GM13976 (cell line): ENCODE measurements at regions not wholly inside any gene's neighbourhood (a gene's known extent, or its start where the extent isn't known, plus 50 kb on each side); places are given as distances from the start of the nearest gene placed in this dataset.

Experiments used
- DNase-seq: peaks from one replicate; pipeline ENCODE4 v3.0.0; 2012; ENCODE audit warnings: low spot score
- in situ Hi-C: fragments of 300-500 bp; cut with MboI; formaldehyde crosslinking; loops from one replicate; pipeline ENCODE4 v1.12.0; 2022; ENCODE audit warnings: low sequenced_read_pairs, mixed read lengths, inconsistent platforms; ENCODE audit not compliant: unreplicated experiment
- TF ChIP-seq, protein P1 (sequence below): IDR thresholded peaks from 2 replicates; pipeline ENCODE4 v1.5.1; 2012; ENCODE audit warnings: borderline replicate concordance, mild to moderate bottlenecking; ENCODE audit not compliant: insufficient read depth; ENCODE audit errors: extremely low read depth, missing control alignments, control extremely low read depth

GRCh38 chr18:55092166-55092565 lies 132.9 kb upstream of the CCDC68 start:
- TF ChIP-seq, protein P1, sequence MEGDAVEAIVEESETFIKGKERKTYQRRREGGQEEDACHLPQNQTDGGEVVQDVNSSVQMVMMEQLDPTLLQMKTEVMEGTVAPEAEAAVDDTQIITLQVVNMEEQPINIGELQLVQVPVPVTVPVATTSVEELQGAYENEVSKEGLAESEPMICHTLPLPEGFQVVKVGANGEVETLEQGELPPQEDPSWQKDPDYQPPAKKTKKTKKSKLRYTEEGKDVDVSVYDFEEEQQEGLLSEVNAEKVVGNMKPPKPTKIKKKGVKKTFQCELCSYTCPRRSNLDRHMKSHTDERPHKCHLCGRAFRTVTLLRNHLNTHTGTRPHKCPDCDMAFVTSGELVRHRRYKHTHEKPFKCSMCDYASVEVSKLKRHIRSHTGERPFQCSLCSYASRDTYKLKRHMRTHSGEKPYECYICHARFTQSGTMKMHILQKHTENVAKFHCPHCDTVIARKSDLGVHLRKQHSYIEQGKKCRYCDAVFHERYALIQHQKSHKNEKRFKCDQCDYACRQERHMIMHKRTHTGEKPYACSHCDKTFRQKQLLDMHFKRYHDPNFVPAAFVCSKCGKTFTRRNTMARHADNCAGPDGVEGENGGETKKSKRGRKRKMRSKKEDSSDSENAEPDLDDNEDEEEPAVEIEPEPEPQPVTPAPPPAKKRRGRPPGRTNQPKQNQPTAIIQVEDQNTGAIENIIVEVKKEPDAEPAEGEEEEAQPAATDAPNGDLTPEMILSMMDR, result no peak
- in situ Hi-C loops, result no loop called here
- no peak for DNase-seq

DNA sequence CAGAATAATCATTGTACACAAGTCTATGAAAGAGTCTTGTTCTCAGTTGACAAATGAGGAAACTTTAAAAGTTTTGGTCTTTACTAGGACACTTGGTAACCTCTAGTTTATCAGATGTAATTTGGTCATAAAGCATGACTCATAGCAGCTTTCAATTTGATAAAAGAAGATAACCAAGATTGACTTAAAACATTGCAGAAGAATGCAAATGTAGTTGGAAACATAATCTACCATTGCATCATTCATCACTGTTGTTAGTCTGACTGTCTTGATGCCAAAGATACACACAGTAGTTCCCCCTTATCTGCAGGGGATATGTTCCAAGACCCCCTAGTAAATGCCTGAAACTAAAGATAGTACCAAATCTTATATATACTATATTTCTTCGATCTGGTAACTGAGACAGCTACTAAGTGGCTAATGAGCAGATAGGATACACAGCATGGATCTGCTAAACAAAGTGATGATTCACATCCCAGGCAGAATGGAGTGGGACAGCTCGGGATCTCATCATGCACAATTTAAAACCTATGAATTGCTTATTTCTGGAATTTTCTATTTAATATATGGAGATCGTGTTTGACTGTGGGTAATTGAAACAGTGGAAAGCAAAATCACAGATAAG lies 131.4 kb upstream of the CCDC68 start:
- no peak for DNase-seq
- in situ Hi-C loops, result no loop called here
- TF ChIP-seq, protein P1, result no peak

DNA sequence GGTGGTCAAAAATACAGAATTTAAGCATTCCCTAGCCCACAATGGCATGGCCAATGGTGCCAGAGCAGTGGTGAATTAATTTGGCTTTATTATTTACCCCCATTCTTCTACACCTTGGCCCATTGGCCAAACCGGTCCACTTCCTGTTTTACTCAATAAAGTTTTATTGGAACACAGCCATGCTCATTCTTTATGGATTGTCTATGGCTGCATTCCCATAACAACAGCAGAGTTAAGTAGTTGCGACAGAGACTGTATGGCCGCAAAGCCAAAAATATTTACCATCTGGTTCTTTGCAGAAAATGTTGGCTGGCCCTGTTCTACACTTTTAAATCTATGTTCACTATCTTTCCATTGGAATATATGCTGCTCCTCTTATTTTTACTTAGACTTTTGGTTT lies 130.3 kb upstream of the CCDC68 start:
- no peak for DNase-seq
- TF ChIP-seq, protein P1, result no peak
- in situ Hi-C loops, result no loop called here

DNA sequence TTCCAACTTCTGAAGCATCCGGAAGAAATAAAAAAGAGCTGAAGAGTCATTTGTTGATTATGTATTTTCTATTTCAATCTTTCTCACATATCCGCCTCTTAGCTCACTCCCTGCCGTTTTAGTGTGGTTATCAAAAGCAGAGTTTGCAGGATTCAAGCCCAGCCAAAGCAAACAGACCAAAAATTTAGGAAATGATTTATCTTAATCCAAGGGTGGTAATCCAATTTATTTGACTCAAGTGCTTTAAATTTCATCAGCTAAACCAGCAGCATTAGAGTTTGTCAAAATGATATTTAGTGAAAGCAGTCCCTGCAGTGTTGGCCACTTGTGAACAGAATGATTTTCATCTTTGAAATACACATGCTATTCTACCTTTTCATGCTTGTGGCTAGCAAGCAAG lies 129.3 kb upstream of the CCDC68 start:
- in situ Hi-C loops, result no loop called here
- no peak for DNase-seq
- TF ChIP-seq, protein P1, result no peak

DNA sequence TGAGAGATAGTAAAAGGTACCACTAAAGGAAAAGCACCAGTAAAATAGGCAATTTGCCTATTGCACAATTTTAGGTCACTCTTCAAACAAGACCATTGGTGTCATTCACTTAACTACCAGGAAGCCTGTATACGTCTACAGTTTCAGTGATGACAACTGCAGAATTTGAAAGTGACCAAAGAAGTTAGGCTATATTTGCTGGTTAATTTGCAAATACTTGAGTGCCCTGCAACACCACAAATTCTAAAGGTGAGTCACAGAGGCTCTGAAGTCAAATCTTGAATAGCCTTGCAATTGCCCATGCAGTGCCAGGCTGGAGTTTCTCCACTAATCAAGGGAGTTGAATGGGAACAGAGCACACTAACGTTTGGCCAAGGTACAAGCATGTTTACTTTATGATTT lies 128.7 kb upstream of the CCDC68 start:
- no peak for DNase-seq
- TF ChIP-seq, protein P1, result no peak
- in situ Hi-C loops, result no loop called here

DNA sequence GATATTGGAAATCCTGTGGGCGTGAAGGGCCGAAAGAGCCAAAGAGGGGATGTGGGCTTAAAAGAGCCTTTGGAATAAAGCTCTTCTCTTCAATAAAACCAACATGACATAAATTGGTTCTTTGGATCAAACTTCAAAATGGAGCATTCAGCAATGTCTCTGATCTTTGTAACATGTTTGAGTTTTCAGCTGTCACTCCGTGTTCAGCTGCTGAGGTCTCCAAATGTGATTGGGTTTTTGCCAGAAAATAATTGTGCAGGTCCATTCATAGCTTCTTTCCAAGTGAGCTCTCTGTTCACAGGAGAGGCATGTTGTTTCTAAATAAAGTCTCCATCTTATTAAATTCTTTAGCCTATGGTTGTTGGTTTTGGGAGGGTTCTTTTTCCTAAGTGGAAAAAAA lies 127.6 kb upstream of the CCDC68 start:
- in situ Hi-C loops, result no loop called here
- no peak for DNase-seq
- TF ChIP-seq, protein P1, result no peak

DNA sequence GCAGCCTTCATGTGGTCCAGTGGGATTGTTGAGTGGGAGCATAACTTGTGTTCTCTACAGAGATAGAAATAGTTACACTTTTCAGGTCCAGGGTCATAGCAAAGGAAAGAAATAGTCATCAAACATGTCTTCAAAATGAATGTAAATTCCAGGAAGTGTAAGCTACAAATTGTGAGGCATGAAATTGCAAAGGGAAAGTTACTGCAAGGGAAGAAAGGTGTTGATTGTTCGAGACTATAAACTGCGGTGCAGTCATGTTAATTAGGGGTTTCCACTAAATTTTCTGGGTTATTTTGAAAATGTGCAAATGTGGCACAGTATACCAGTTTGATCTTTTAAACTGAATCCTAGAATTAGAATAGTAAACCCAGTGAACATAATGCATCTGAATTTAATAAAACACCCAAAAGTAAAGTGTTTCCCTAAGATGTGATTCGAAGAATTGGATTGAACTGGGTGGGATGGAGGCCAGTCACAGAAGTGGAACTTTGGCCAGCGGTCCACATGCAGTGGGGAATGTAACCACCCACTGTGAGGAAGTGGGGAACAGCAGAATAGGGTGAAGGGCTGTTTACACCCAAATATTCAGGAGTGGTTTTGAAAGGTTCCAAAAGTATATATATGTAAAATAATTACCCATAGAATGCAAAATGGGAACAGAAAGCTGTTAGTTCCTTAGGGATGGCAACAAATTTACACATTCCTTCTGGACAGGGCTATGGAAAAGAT lies 126.5 kb upstream of the CCDC68 start:
- in situ Hi-C loops, result no loop called here
- TF ChIP-seq, protein P1, result no peak
- no peak for DNase-seq
